GM12878 (cell line): ENCODE measurements at regions not wholly inside any gene's neighbourhood (a gene's known extent, or its start where the extent isn't known, plus 50 kb on each side); places are given as distances from the start of the nearest gene placed in this dataset.

Experiments
- ATAC-seq: fragments of 200-7000 bp; cut with Tn5 transposase; 3 replicates; pipeline ENCODE4 v1.9.1; 2020; ENCODE audit warnings: mild to moderate bottlenecking, moderate library complexity
- BruUV-seq: library from RNA; stranded (reverse); fragments of 400-500 nt; replicated peaks from 2 replicates; lab custom pipeline; 2021; lab: Mats Ljungman, UMichigan
- CTCF ChIA-PET: fragments of 300-600 bp; sonication (Branson Sonifier 250); formaldehyde crosslinking; extraction: SDS; loops from one replicate; lab custom pipeline; 2021; ENCODE audit warnings: inconsistent platforms; lab: Yijun Ruan, JAX
- POLR2A ChIA-PET: fragments of 350-600 bp; formaldehyde crosslinking; extraction: SDS; loops from one replicate; lab custom pipeline; 2021; ENCODE audit warnings: inconsistent platforms; lab: Charles Lee
- RAD21 ChIA-PET: fragments of 300-600 bp; sonication (Branson Sonifier 250); formaldehyde crosslinking; loops from one replicate; lab custom pipeline; 2023; ENCODE audit warnings: antibody characterized with exemption; ENCODE audit not compliant: unreplicated experiment; lab: Charles Lee
- SMC1A ChIA-PET: fragments of 300-600 bp; sonication (Branson Sonifier 250); formaldehyde crosslinking; loops from one replicate; lab custom pipeline; 2023; ENCODE audit not compliant: unreplicated experiment, uncharacterized antibody; lab: Charles Lee
- DNase-seq: peaks from one replicate; pipeline ENCODE4 v3.0.0-alpha.2; 2011; ENCODE audit warnings: low read depth, low spot score
- FAIRE-seq: peaks from 3 replicates; lab custom pipeline; 2011; peaks lifted over from hg19 to GRCh38; lab: Jason Lieb, UNC
- H2AFZ ChIP-seq: 2 replicates; pipeline ENCODE4 v1.6.0; 2011; ENCODE audit warnings: low read depth, low read length, control low read depth; ENCODE audit not compliant: control insufficient read depth
- H3K27ac ChIP-seq: 2 replicates; pipeline ENCODE4 v1.5.1; 2011; ENCODE audit warnings: control low read depth; ENCODE audit not compliant: control insufficient read depth, insufficient read depth
- H3K27me3 ChIP-seq, 2 experiments: replicated peaks in 1 of 2; 2 replicates each; pipeline versions ENCODE4 v1.6.0 to v1.6.1; 2011; ENCODE audit warnings: low read length in 1 of 2; ENCODE audit not compliant: control insufficient read depth in 2 of 2, insufficient read depth in 2 of 2
- H3K36me3 ChIP-seq, 2 experiments: 2 replicates each; pipeline ENCODE4 v1.5.1; 2011; ENCODE audit warnings: low read length in 1 of 2; ENCODE audit not compliant: control insufficient read depth in 2 of 2, insufficient read depth in 2 of 2
- H3K4me1 ChIP-seq: 2 replicates; pipeline ENCODE4 v1.6.1; 2011; ENCODE audit warnings: mild to moderate bottlenecking, low read length, moderate library complexity, mixed read lengths; ENCODE audit not compliant: control insufficient read depth, insufficient read depth
- H3K4me2 ChIP-seq: 2 replicates; pipeline ENCODE4 v1.6.0; 2011; ENCODE audit warnings: control low read depth; ENCODE audit not compliant: control insufficient read depth, insufficient read depth
- H3K4me3 ChIP-seq: fragments of 200-600 bp; sonication (generic); 2 replicates; pipeline ENCODE4 v1.5.1; 2016
- H3K79me2 ChIP-seq: 2 replicates; pipeline ENCODE4 v1.6.0; 2011; ENCODE audit warnings: low read length; ENCODE audit not compliant: control insufficient read depth, insufficient read depth
- H3K9ac ChIP-seq: 2 replicates; pipeline ENCODE4 v1.8.0; 2011; ENCODE audit warnings: low read length, control low read depth, mixed read lengths; ENCODE audit not compliant: control insufficient read depth, insufficient read depth
- H3K9me3 ChIP-seq: replicated peaks from 3 replicates; pipeline ENCODE4 v1.5.1; 2011; ENCODE audit warnings: mild to moderate bottlenecking, low read length; ENCODE audit not compliant: control insufficient read depth, insufficient read depth
- H4K20me1 ChIP-seq: 2 replicates; pipeline ENCODE4 v1.6.0; 2011; ENCODE audit not compliant: control insufficient read depth, insufficient read depth
- SUPT20H ChIP-seq: IDR thresholded peaks from 2 replicates; pipeline ENCODE4 v1.6.1; 2011; ENCODE audit warnings: low read depth, mild to moderate bottlenecking, low read length, moderate library complexity, borderline replicate concordance; ENCODE audit not compliant: control insufficient read depth
- ZNF687 ChIP-seq: fragments of 450-650 bp; IDR thresholded peaks from 2 replicates; pipeline ENCODE4 v1.6.1; 2017; ENCODE audit warnings: mild to moderate bottlenecking, moderate library complexity
- WGBS: methylation state at CpG from one replicate; pipeline ENCODE4 v1.1.6; 2016; ENCODE audit warnings: low lambda C conversion rate; ENCODE audit not compliant: insufficient replicate concordance, insufficient coverage; ENCODE audit errors: missing lambda C conversion rate; 5-methylcytosine and 5-hydroxymethylcytosine counted together
- in situ Hi-C: fragments of 300-500 bp; cut with MboI; formaldehyde crosslinking; loops from 9 replicates; pipeline ENCODE4 v1.14.3; 2018; ENCODE audit warnings: mixed read lengths
- intact Hi-C: fragments of 100-400 bp; cut with micrococcal nuclease; formaldehyde crosslinking; loops from one replicate; pipeline ENCODE4 v1.14.2; 2022; ENCODE audit not compliant: unreplicated experiment
- TF ChIP-seq, protein P1 (sequence below): IDR thresholded peaks from 2 replicates; pipeline ENCODE4 v1.6.1; 2011; ENCODE audit warnings: low read depth, mild to moderate bottlenecking, low read length, moderate library complexity, borderline replicate concordance; ENCODE audit errors: extremely low read depth

DNA sequence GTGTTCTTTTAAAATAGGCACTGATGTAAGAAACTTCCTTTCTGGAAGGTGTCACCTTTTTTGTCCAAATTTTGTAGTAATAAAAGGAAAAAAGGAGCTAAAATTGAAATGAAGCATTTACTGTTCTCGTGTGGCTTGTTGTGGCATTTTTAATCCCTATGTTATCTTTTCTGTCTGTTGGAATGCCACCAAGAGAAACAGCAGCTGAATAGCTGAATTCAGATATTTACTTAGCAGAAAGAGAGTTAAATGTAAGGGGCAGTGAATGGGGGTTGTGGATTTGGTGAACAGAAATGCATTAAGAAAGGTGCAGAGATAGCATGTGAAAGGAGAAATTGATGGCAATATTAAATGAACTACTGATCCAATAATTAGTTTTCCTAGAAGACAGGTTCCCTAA, 573.6 kb upstream of the EPHA7 start:
- SMC1A ChIA-PET = no interaction called here
- no TSS peak for BruUV-seq

More for the DNA sequence above, 573.6 kb upstream of the EPHA7 start:
- no peaks in the 10 kb centered on the region for H3K4me1 ChIP-seq
- H2AFZ ChIP-seq = no peak overlapping the region
- intact Hi-C loops (no loop called here), in situ Hi-C loops (no loop called here)
- H4K20me1 ChIP-seq = no peaks in the 10 kb centered on the region
- H3K27me3 ChIP-seq = no peaks in the 10 kb centered on the region
- RAD21 ChIA-PET = no interaction called here
- 0% methylated on average over 1 of the region's 1 CpG for WGBS
- no peak overlapping the region for H3K4me3 ChIP-seq
- H3K9me3 ChIP-seq = no peaks in the 10 kb centered on the region
- no peak overlapping the region for H3K4me2 ChIP-seq
- CTCF ChIA-PET = no interaction called here
- ATAC-seq (no peak), FAIRE-seq (no peak), DNase-seq (no peak)
- no peaks in the 10 kb centered on the region for H3K79me2 ChIP-seq
- no peak overlapping the region for H3K27ac ChIP-seq
- TF ChIP-seq, protein P1, sequence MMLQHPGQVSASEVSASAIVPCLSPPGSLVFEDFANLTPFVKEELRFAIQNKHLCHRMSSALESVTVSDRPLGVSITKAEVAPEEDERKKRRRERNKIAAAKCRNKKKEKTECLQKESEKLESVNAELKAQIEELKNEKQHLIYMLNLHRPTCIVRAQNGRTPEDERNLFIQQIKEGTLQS = no peak
- TF ChIP-seq ZNF687 (no peak), SUPT20H (no peak)
- no peak overlapping the region for H3K9ac ChIP-seq
- POLR2A ChIA-PET = no interaction called here
- H3K36me3 ChIP-seq = no peaks in the 10 kb centered on the region
